GM21515 (cell line): ENCODE measurements at regions not wholly inside any gene's neighbourhood (a gene's known extent, or its start where the extent isn't known, plus 50 kb on each side); places are given as distances from the start of the nearest gene placed in this dataset.
"Not testable (repeated sequence)": the region's sequence is repeated elsewhere in the genome, so short reads cannot be mapped to it uniquely, and the experiment has no call there.

Experiments used
- ATAC-seq: cut with Tn5 transposase; IDR thresholded peaks from one replicate; pipeline ENCODE4 v1.9.1; 2021; ENCODE audit not compliant: unreplicated experiment

- no peak for ATAC-seq
Measured at GRCh38 chr5:169415948-169416347, 115.0 kb upstream of the SLIT3 start.

- no peak for ATAC-seq
Measured at GRCh38 chr5:169415371-169415770, 114.4 kb upstream of the SLIT3 start.

GRCh38 chr5:169413416-169413815, 112.5 kb upstream of the SLIT3 start:
- no peak for ATAC-seq

- no peak for ATAC-seq
Measured at GRCh38 chr5:169412831-169413230, 111.9 kb upstream of the SLIT3 start.

- no peak for ATAC-seq
Measured at GRCh38 chr5:169411786-169412430, 111.0 kb upstream of the SLIT3 start.

GRCh38 chr5:169410996-169411783, 110.3 kb upstream of the SLIT3 start:
- ATAC-seq: no peak

GRCh38 chr5:169408731-169409130, 107.8 kb upstream of the SLIT3 start:
- ATAC-seq: no peak

- ATAC-seq: no peak
Measured at GRCh38 chr5:169408171-169408570, 107.2 kb upstream of the SLIT3 start.

- no peak for ATAC-seq
Measured at GRCh38 chr5:169404223-169404622, 103.3 kb upstream of the SLIT3 start.

GRCh38 chr5:169398515-169398914, 97.6 kb upstream of the SLIT3 start:
- no peak for ATAC-seq

- no peak for ATAC-seq
Measured at GRCh38 chr5:169395136-169395535, 94.2 kb upstream of the SLIT3 start.

- ATAC-seq: no peak
Measured at GRCh38 chr5:169394371-169394770, 93.4 kb upstream of the SLIT3 start.

GRCh38 chr5:169393907-169394306, 93.0 kb upstream of the SLIT3 start:
- ATAC-seq: no peak

- ATAC-seq: no peak
Measured at GRCh38 chr5:169390265-169390664, 89.3 kb upstream of the SLIT3 start.

GRCh38 chr5:169389318-169389717, 88.4 kb upstream of the SLIT3 start:
- ATAC-seq: no peak

GRCh38 chr5:169385636-169386035, 84.7 kb upstream of the SLIT3 start:
- no peak for ATAC-seq

GRCh38 chr5:169384661-169385060, 83.7 kb upstream of the SLIT3 start:
- no peak for ATAC-seq

- ATAC-seq: no peak
Measured at GRCh38 chr5:169374761-169375160, 73.8 kb upstream of the SLIT3 start.

GRCh38 chr5:169374111-169374510, 73.2 kb upstream of the SLIT3 start:
- ATAC-seq: no peak

GRCh38 chr5:169371801-169372200, 70.9 kb upstream of the SLIT3 start:
- not testable (repeated sequence) for ATAC-seq

GRCh38 chr5:169369130-169369529, 68.2 kb upstream of the SLIT3 start:
- ATAC-seq: no peak

GRCh38 chr5:169367861-169368260, 66.9 kb upstream of the SLIT3 start:
- ATAC-seq: no peak

GRCh38 chr5:169357291-169357690, 56.4 kb upstream of the SLIT3 start:
- no peak for ATAC-seq
